Spleen (tissue), 11 donors: ENCODE measurements at regions not wholly inside any gene's neighbourhood (a gene's known extent, or its start where the extent isn't known, plus 50 kb on each side); places are given as distances from the start of the nearest gene placed in this dataset.

Experiments
- DNase-seq: peaks from one replicate; pipeline ENCODE4 v3.0.0-alpha.2; 2020
- H3K27ac ChIP-seq, 8 donors: fragments of 200-600 bp; sonication (generic) in 7 of 8; 1 replicate in 4 of 8; 2 replicates in 4 of 8; pipeline versions ENCODE4 v1.5.0 to v1.8.0; 2016 to 2021; ENCODE audit warnings: inconsistent platforms in 4 of 8, mild to moderate bottlenecking in 4 of 8, moderate library complexity in 1 of 8
- H3K27me3 ChIP-seq, 7 donors: fragments of 200-600 bp; sonication (generic) in 6 of 7; replicated peaks in 1 of 7; 1 replicate in 4 of 7; 2 replicates in 3 of 7; pipeline versions ENCODE4 v1.5.0 to v1.8.0; 2016 to 2021; ENCODE audit warnings: inconsistent platforms in 3 of 7, mild to moderate bottlenecking in 1 of 7
- H3K36me3 ChIP-seq, 6 donors: fragments of 200-600 bp; sonication (generic) in 5 of 6; 1 replicate in 4 of 6; 2 replicates in 2 of 6; pipeline versions ENCODE4 v1.5.0 to v1.8.0; 2016 to 2021; ENCODE audit warnings: inconsistent platforms in 2 of 6
- H3K4me1 ChIP-seq, 6 donors: fragments of 200-600 bp; sonication (generic) in 5 of 6; 1 replicate in 3 of 6; 2 replicates in 3 of 6; pipeline versions ENCODE4 v1.5.0 to v1.8.0; 2016 to 2021; ENCODE audit warnings: inconsistent platforms in 3 of 6
- H3K4me3 ChIP-seq, 8 donors: fragments of 200-600 bp; sonication (generic) in 7 of 8; 1 replicate in 4 of 8; 2 replicates in 4 of 8; pipeline versions ENCODE4 v1.5.0 to v1.8.0; 2016 to 2021; ENCODE audit warnings: inconsistent platforms in 4 of 8, mild to moderate bottlenecking in 4 of 8, moderate library complexity in 2 of 8
- H3K9me3 ChIP-seq, 8 donors: fragments of 200-600 bp; sonication (generic) in 7 of 8; 1 replicate in 4 of 8; 2 replicates in 4 of 8; pipeline versions ENCODE4 v1.5.0 to v1.8.0; 2016 to 2021; ENCODE audit warnings: inconsistent platforms in 4 of 8
- POLR2A ChIP-seq, 3 donors: fragments of 450-650 bp; IDR thresholded peaks; one replicate each; pipeline ENCODE4 v1.5.1; 2017; ENCODE audit warnings: antibody characterized with exemption in 3 of 3, mild to moderate bottlenecking in 1 of 3
- POLR2AphosphoS5 ChIP-seq, 3 donors: sonication (generic); formaldehyde crosslinking; IDR thresholded peaks; one replicate each; pipeline ENCODE4 v1.5.1; 2017; ENCODE audit warnings: antibody characterized with exemption in 3 of 3
- WGBS, 5 donors: extraction: QIAGEN DNeasy Blood & Tissue Kit in 3 of 5; methylation state at CpG; one replicate each; pipeline versions ENCODE4 v1.1.5 to v1.1.7; 2013 to 2018; 5-methylcytosine and 5-hydroxymethylcytosine counted together
- intact Hi-C: fragments of 100-400 bp; cut with DNase I; formaldehyde crosslinking; loops from one replicate; pipeline ENCODE4 v1.15.0; 2023; ENCODE audit warnings: low total_unique reads
- TF ChIP-seq, protein P1 (sequence below), 11 experiments: fragments of 200-600 bp in 7 of 11; fragments of 450-650 bp in 4 of 11; sonication (generic) in 4 of 11; IDR thresholded peaks in 8 of 11; conservative IDR thresholded peaks in 3 of 11; 1 replicate in 7 of 11; 2 replicates in 4 of 11; pipeline versions ENCODE4 v1.4.0 to v1.8.0; 2016 to 2021; ENCODE audit warnings: antibody characterized with exemption in 11 of 11, inconsistent platforms in 4 of 11, mild to moderate bottlenecking in 1 of 11
- donor health status: healthy with polysubstance abuse.
- donor health status: DM: no; HTN: no; CAD: no; lungs with moderate emphysema.
- donor health status: DM: no; HTN: no; CAD: no.
- donor health status: Bipolar disorder and iron deficiency.
- donor health status: healthy.
- donor health status: DM: no; HTN: no; CAD: no.
- donor health status: DM: yes; HTN: yes; CAD: no.

DNA sequence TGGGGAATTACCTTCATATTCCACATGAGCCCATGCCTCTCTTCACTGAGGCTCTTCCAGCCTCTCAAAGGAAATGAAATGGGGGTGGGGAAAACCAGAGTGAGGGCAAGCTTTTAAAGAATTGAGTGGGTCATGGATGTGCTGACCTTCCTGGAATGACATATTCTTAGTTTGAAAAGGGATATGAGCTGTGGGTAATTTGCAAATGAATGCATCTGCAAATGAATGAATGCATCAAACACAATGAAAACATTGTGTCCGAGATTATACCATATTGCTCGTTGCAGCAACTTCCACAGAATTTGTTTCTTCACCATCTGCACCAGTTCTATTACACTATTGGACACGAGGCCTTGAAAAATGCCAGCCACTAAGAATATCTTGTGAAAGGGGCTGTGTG lies 198.6 kb upstream of the CDH6 start:
- Histone ChIP-seq H3K9me3 (peaks cover 0 to 11% (median 0%) of the 10 kb centered on the region in 8 donors), H3K4me1 (no peaks in the 10 kb centered on the region), H3K36me3 (no peaks in the 10 kb centered on the region), H3K27me3 (no peaks in the 10 kb centered on the region), H3K27ac (no peak overlapping the region), H3K4me3 (no peak overlapping the region)
- DNase-seq, result no peak
- no peak for TF ChIP-seq POLR2A (IDR thresholded peaks at IDR 0.05)
- no peak for TF ChIP-seq POLR2AphosphoS5 (IDR thresholded peaks at IDR 0.05)
- TF ChIP-seq, protein P1, sequence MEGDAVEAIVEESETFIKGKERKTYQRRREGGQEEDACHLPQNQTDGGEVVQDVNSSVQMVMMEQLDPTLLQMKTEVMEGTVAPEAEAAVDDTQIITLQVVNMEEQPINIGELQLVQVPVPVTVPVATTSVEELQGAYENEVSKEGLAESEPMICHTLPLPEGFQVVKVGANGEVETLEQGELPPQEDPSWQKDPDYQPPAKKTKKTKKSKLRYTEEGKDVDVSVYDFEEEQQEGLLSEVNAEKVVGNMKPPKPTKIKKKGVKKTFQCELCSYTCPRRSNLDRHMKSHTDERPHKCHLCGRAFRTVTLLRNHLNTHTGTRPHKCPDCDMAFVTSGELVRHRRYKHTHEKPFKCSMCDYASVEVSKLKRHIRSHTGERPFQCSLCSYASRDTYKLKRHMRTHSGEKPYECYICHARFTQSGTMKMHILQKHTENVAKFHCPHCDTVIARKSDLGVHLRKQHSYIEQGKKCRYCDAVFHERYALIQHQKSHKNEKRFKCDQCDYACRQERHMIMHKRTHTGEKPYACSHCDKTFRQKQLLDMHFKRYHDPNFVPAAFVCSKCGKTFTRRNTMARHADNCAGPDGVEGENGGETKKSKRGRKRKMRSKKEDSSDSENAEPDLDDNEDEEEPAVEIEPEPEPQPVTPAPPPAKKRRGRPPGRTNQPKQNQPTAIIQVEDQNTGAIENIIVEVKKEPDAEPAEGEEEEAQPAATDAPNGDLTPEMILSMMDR (IDR thresholded peaks at IDR 0.05 in 8 of 11, conservative IDR thresholded peaks at IDR 0.05 in 3 of 11), result no peak
- intact Hi-C loops, result no loop called here
- 67 to 87% (median 72%) methylated on average over 3 of the region's 3 CpGs for WGBS, 5 donors

DNA sequence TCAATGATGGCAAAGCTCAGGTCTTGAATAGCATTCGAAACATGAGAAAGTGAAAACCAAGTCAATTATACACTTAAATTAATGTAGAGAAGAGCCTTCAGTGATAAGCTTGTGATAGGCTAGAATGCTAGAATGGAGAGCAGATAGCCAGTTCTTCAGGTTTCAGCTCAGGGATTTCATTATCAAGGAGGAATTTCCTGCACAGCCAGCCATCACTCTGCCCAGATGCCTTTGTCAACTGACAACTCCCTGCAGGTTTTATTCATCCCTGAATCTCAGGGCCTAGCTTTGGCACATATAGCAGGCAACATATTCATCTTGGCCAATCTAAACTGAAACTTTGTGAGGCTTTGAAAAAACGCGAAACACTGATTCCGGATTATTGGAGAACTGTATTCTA lies 199.3 kb upstream of the CDH6 start:
- no peaks in the 10 kb centered on the region for H3K36me3 ChIP-seq
- H3K4me1 ChIP-seq, result no peaks in the 10 kb centered on the region
- no peak for TF ChIP-seq POLR2A (IDR thresholded peaks at IDR 0.05)
- TF ChIP-seq, protein P1 (IDR thresholded peaks at IDR 0.05 in 8 of 11, conservative IDR thresholded peaks at IDR 0.05 in 3 of 11), result no peak
- no peak for DNase-seq
- no peak overlapping the region for H3K4me3 ChIP-seq
- H3K9me3 ChIP-seq, result peaks cover 0 to 9% (median 0%) of the 10 kb centered on the region in 8 donors
- 88 to 93% (median 89%) methylated on average over 4 of the region's 4 CpGs for WGBS, 5 donors
- intact Hi-C loops, result no loop called here
- H3K27ac ChIP-seq, result no peak overlapping the region
- no peaks in the 10 kb centered on the region for H3K27me3 ChIP-seq

DNA sequence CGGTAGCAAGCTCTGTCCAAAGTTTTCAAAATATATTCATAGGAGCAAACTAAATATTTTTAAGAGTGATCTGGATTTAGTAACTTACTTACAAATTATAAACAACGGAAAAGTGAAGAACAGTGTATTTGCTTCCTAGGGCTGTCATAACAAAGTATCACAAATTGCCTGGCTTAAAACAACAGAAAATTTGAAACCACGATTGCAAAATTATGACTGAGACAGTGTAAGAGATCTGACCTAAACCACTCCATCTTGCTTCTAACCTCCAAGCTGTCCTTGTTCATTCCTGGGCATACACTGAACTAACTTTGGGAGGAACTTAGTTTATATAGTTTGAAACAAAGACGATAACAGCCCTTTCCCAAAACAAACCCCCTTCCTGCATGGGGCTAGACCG lies 202.0 kb upstream of the CDH6 start:
- WGBS, 5 donors, result 69 to 85% (median 75%) methylated on average over 5 of the region's 5 CpGs
- Histone ChIP-seq H3K4me3 (no peak overlapping the region), H3K36me3 (no peaks in the 10 kb centered on the region), H3K4me1 (no peaks in the 10 kb centered on the region), H3K27ac (no peak overlapping the region), H3K27me3 (no peaks in the 10 kb centered on the region), H3K9me3 (peaks cover 0 to 5% (median 0%) of the 10 kb centered on the region in 8 donors)
- intact Hi-C loops, result no loop called here
- TF ChIP-seq, protein P1 (IDR thresholded peaks at IDR 0.05 in 8 of 11, conservative IDR thresholded peaks at IDR 0.05 in 3 of 11), result no peak
- TF ChIP-seq POLR2A (IDR thresholded peaks at IDR 0.05) (no peak), POLR2AphosphoS5 (IDR thresholded peaks at IDR 0.05) (no peak)
- DNase-seq, result no peak

DNA sequence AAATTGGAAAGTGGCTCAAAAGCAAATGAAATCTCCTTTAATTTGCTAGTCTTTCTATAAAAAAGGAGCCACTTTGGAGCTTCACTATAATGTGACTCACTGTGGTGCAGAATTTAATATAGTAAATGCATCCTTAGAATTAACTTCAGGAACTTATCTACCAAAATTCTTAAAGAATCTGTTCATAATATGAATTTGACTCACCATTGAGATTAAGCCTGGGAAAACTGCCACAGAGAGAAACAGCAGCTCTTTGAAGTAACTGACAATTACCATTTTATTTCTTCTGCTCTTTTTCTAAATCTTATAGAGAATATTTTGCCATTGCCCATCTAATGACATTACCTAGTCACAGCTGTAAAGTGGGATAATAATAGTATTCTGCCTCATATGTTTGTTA lies 211.9 kb upstream of the CDH6 start:
- no peaks in the 10 kb centered on the region for H3K4me1 ChIP-seq
- H3K4me3 ChIP-seq, result no peak overlapping the region
- H3K9me3 ChIP-seq, result no peaks in the 10 kb centered on the region
- intact Hi-C loops, result no loop called here
- H3K27me3 ChIP-seq, result no peaks in the 10 kb centered on the region
- no peak overlapping the region for H3K27ac ChIP-seq
- H3K36me3 ChIP-seq, result no peaks in the 10 kb centered on the region
- TF ChIP-seq, protein P1 (IDR thresholded peaks at IDR 0.05 in 8 of 11, conservative IDR thresholded peaks at IDR 0.05 in 3 of 11), result no peak
- TF ChIP-seq POLR2AphosphoS5 (IDR thresholded peaks at IDR 0.05) (no peak), POLR2A (IDR thresholded peaks at IDR 0.05) (no peak)
- DNase-seq, result no peak
